ENCODE measurements at regions not wholly inside any gene's neighbourhood (a gene's known extent, or its start where the extent isn't known, plus 50 kb on each side); places are given as distances from the start of the nearest gene placed in this dataset.
A peak's percentile ranks its signal among the peaks of the same experiment; 100 is the strongest.

DNA sequence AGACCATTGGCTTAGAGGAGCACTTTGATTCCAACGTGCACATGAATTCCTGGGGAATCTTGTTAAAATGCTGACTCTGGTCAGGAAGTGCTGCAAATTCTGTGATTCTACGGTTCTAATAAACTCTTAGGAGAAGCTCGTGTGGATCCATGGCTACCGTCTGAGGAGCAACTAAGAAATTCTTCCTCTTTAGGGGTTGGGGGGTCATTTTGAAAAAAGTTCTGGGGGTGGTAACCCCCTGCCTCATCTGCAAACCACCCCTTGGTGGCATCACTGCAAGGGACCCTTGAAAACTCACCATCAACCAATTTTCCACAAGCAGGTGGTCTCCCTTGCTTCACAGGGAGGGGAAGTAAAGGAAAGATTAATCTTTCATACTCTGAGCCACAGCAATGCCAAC lies 52.2 kb upstream of the IGF1R start:
- H3K4me1 ChIP-seq, result peaks cover 0 to 26% (median 21%) of the 10 kb centered on the region in 4 donors
- intact Hi-C loops (cut with DNase I), result loop anchor here (2.0 to 5.0 kb wide), 2 partner anchors 47 to 51 kb away; partner anchors contain the start of gene IGF1R
- H3K36me3 ChIP-seq, result no peaks in the 10 kb centered on the region
- H3K27ac ChIP-seq, result peak overlapping the region in 3 of 4 donors; percentile 52 to 74 (median 71)
- no peak overlapping the region for H3K4me3 ChIP-seq
- H3K27me3 ChIP-seq, result no peaks in the 10 kb centered on the region
- no peaks in the 10 kb centered on the region for H3K9me3 ChIP-seq
- 84 to 88% methylated on average over 4 of the region's 4 CpGs for WGBS, 2 donors
- no peak for DNase-seq
- no peak for TF ChIP-seq EP300 (IDR thresholded peaks at IDR 0.05)
- TF ChIP-seq POLR2AphosphoS5 (IDR thresholded peaks at IDR 0.05), result no peak
- no peak for TF ChIP-seq POLR2A (IDR thresholded peaks at IDR 0.05)
- no peak for TF ChIP-seq CTCF (IDR thresholded peaks at IDR 0.05)

DNA sequence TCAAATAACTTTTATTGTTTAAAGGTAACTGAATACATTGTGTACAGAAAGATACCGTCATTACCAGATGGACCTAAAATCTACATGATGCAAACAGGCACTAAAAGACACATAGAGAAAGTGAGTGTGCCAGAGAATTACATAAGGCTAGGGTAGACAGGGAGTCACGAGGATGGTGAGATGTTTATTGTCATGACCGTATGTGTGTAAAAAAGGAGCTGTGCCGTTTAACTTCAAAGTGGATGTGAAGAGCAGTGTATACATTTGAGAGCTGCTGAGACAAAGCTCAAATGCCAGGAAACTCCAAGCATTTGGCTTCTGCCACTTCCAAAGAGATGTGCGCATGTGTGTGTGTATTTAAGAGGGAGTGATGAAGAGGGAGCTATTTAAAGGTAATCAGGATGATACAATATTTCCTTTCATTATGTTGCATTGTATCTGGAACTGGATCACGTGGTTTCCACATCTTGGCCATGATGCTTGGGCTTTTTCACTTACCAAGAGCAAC lies 51.4 kb upstream of the IGF1R start:
- TF ChIP-seq EP300 (IDR thresholded peaks at IDR 0.05) (peak in 3 of 4 donors; percentile 51 to 67 (median 61)), POLR2AphosphoS5 (IDR thresholded peaks at IDR 0.05) (peak in 3 of 4 donors; percentile 66 to 80 (median 76)), CTCF (IDR thresholded peaks at IDR 0.05) (no peak), POLR2A (IDR thresholded peaks at IDR 0.05) (no peak)
- Histone ChIP-seq H3K27ac (peak overlapping the region in 3 of 4 donors; percentile 52 to 74 (median 71)), H3K36me3 (no peaks in the 10 kb centered on the region), H3K9me3 (no peaks in the 10 kb centered on the region), H3K4me1 (peaks cover 0 to 23% (median 17%) of the 10 kb centered on the region in 4 donors), H3K4me3 (no peak overlapping the region), H3K27me3 (no peaks in the 10 kb centered on the region)
- intact Hi-C loops (cut with DNase I), result loop anchor here (2.0 to 5.0 kb wide), 2 partner anchors 48 to 50 kb away; partner anchors contain the start of gene IGF1R
- no peak for DNase-seq
- 12 to 49% methylated on average over 6 of the region's 6 CpGs for WGBS, 2 donors

DNA sequence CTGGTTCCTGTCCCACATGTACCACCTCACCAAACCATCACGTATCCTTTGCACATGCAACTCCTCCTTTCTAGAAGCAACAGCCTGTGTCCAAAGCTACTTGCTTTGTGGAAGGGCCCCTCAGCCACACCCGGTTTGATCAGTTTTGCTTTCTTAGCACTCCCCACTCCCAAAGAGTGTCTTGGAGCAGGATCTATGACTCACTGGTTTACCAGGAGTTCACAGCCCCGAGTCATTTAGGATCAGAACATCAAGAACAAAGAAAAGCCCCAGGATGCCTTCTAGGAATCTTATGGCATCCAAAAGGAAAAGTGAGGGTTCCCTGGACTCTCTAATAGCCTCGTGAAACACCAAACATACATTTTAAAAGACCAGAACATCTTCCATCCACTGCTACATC lies 50.7 kb upstream of the IGF1R start:
- peak overlapping the region in 3 of 4 donors; percentile 17 to 74 (median 71) for H3K27ac ChIP-seq
- H3K36me3 ChIP-seq, result no peaks in the 10 kb centered on the region
- H3K27me3 ChIP-seq, result no peaks in the 10 kb centered on the region

More for the DNA sequence above, 50.7 kb upstream of the IGF1R start:
- 46 to 72% methylated on average over 4 of the region's 4 CpGs for WGBS, 2 donors
- intact Hi-C loops (cut with DNase I), result loop anchor here (2.0 to 5.0 kb wide), 2 partner anchors 49 to 50 kb away; partner anchors contain the start of gene IGF1R
- Histone ChIP-seq H3K9me3 (no peaks in the 10 kb centered on the region), H3K4me1 (peaks cover 0 to 23% (median 17%) of the 10 kb centered on the region in 4 donors), H3K4me3 (no peak overlapping the region)
- DNase-seq, result no peak
- TF ChIP-seq POLR2A (IDR thresholded peaks at IDR 0.05) (no peak), EP300 (IDR thresholded peaks at IDR 0.05) (no peak), POLR2AphosphoS5 (IDR thresholded peaks at IDR 0.05) (no peak), CTCF (IDR thresholded peaks at IDR 0.05) (no peak)

Small RNA genes in the stretch of these regions (small RNA-seq; reads per million reads assigned to genes)
- gene AC022523.2, result 0 reads per million in 3 donors
- 0 reads per million in 3 donors for gene RF00026
- 0 reads per million in 3 donors for gene RNU6-1186P

All from sigmoid colon (tissue), 6 donors.